NCI-H345 treated with DMSO at 0.1 percent for 48 hours (cell line): ENCODE measurements at regions not wholly inside any gene's neighbourhood (a gene's known extent, or its start where the extent isn't known, plus 50 kb on each side); places are given as distances from the start of the nearest gene placed in this dataset.
"Not testable (repeated sequence)": the region's sequence is repeated elsewhere in the genome, so short reads cannot be mapped to it uniquely, and the experiment has no call there.

ENCODE experiments used
- DNase-seq: peaks from one replicate; lab custom pipeline; 2025; ENCODE audit not compliant: unreplicated experiment; lab: John Stamatoyannopoulos, UW

GRCh38 chr15:66960519-66960918, 104.9 kb upstream of the SMAD3 start:
- no peak for DNase-seq

DNA sequence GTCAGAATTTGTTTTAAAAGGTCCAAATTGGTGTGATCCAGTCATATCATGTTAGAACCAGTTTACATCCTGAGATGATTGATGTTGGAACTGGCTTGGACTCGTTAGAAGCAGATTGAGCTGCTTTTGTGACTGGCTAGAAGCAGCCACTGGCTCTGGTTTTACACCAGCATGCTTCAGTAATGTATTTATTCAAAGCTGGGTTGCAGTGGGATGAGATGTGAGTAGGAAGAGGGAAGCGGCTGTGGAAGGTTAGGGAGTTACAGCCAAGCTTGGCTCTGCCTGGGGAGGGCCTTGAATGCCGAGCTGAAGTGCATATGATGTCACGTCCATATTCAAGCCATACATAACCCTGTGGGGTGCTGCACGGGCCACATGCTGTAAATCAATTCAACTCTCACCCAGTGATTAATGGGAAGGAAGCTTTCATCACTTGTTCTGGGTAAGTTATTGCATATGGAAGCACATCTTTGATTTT, 104.0 kb upstream of the SMAD3 start:
- DNase-seq = no peak

DNA sequence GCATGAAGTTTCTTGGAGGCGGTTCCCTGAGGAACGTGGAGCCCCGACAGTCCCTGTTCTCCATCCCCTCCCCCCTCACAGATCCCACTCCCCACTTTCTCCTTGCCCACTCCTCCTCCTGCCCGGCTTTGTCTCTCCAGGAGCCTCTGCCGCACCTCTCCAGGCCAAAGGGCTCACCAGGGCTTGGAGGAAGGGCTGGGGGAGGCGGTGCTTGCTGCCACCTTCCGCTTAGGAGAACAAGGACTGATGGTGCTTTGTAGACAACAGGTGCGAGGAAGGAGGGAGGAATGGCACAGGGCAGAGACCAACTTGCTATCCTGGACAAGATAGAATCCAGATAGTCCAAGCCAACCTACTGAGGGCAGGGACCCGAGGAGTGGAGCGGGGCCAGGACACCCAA, 103.5 kb upstream of the SMAD3 start:
- DNase-seq = no peak

GRCh38 chr15:66962522-66962921, 102.9 kb upstream of the SMAD3 start:
- DNase-seq = no peak

- no peak for DNase-seq
Measured at GRCh38 chr15:66963084-66963483, 102.3 kb upstream of the SMAD3 start.

DNA sequence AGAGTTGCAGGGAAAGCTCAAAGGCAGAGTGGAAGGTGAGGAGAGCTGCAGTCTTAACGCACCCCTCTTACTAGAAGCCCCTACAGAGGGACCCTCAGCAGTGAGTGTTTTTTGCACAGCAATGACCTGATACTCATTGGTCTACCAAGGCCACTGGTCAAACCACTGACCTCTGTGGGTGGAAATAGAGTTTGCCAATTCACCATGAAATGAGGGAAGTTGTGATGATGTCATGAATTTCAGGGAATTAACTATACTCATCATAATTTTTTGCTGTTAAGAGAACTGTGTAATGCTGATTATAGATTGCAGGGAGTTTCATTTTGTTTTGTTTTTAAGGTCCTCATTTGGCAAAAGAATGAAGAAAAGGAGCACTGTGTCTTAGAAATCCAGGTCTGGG, 101.7 kb upstream of the SMAD3 start:
- DNase-seq = no peak

- no peak for DNase-seq
Measured at GRCh38 chr15:66964111-66964738, 101.2 kb upstream of the SMAD3 start.

- no peak for DNase-seq
Measured at GRCh38 chr15:66964791-66965190, 100.6 kb upstream of the SMAD3 start.

- no peak for DNase-seq
Measured at GRCh38 chr15:66965201-66965900, 100.1 kb upstream of the SMAD3 start.

DNA sequence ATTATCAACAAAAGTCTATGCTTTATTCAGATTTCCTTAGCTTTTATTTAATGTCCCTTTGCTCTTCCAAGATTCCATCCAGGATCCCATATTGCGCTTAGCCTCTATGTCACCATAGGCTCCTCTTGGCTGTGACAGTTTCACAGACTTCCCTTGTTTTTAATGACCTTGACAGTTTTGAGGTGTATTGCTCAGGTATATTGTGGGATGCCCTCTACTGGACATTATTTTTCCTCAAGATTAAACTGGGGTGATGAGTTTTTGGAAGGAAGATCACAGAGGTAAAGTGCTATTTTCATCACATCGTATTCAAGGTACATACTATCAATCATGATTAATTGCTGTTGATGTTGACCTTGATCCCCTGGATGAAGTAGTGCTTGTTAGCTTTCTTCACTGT, 99.1 kb upstream of the SMAD3 start:
- DNase-seq = no peak

GRCh38 chr15:66968806-66969596, 96.4 kb upstream of the SMAD3 start:
- no peak for DNase-seq

- DNase-seq = not testable (repeated sequence)
Measured at GRCh38 chr15:66974131-66974530, 91.3 kb upstream of the SMAD3 start.

DNA sequence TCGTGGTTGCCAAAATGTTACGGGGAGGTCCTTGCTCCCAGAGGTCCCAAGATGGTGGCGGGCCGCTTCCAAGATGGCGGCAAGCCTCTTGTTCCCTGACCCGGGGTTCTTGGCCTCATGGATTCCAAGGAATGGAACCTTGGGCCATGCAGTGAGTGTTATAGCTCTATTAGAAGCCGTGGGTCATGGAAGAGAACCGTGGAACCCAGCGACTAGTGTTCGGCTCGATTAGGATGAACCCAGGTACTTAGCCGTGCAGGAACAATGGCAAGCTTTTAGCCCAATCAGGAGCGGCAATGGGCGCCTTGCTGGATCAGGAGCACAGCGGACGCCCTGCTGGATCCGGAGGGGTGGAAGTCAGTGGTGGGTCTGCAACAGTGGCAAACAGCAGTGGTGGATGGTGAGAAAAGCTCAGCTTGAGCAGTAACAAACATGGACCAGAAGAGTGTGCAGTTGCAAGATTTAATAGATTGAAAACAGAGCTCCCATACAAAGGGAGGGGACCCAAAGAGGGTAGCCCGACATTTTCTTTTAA, 89.2 kb upstream of the SMAD3 start:
- not testable (repeated sequence) for DNase-seq

- not testable (repeated sequence) for DNase-seq
Measured at GRCh38 chr15:66980326-66980725, 85.1 kb upstream of the SMAD3 start.

DNA sequence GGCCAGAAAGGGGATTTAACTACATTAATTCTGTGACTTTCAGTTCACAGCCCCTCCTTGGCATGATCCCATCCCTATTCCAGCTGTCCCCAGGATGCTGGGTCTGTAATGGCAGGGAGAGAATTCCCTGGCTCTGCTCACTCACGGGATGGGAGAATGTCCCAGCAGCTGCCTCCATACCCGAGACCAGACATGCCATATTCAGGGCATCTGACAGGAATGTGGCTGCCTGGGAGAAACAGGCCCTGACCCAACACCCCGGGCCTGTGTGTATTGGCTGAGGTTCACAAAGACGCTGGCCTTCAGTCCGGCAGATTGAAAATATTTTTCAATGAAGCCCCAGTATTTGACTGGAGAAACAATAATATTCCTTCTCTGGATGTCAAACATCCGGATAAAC, 83.6 kb upstream of the SMAD3 start:
- no peak for DNase-seq

DNA sequence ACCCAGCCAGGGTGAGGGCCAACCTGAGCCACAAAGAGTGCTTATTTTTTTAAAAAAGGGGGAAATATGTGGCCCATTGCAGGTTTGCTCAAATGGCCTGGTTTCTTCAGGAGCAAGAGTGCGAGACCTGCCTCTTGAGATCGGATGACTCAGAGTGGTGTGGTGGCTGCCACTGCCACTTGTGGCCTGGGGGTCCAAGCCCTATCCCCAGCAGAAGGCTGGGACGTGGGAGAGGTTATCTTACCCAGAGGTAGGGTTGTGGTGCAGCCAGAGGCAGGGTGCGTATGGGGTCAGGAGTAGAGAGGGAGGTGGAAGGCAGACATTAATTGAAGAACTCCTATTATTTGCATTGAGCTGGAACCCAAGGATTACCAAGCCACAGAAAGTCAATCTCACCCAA, 83.2 kb upstream of the SMAD3 start:
- no peak for DNase-seq

DNA sequence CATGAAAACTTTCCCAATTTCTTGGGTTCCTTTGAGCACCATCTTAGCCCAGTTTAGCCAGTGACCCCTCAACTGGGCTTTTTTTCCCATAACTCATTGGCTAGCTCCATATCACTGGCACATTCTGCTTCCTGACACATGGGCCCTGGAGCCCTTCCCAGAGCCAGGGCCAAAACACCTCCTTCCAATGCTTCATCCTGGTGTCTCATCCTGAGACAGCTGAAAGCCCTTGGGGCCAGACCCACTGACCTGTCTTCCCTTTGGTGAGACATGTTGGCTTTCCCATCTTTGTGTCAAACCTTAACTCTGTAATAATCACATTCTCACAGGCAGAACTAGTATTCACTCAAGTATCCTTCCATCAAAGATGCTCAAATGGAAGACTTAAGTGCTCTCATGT, 82.6 kb upstream of the SMAD3 start:
- DNase-seq = no peak

DNA sequence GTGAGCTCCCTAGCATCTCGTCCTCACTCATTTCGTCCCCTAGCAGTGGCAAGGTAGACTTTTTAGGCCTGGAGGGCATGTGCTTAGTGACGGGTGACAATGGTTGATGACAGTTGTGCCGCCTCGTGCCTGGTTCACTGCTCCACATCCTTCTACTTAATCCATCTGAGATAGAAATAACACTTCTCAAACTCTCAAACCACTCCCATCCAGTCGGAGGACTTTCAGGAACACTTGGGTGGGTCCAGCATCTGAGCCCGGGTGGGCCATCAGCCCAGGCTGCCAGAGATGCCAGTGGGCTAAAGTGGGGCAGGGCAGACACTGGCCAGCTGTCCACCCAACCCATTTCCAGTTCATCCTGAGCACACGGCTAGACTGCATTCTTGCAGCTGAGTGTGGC, 79.7 kb upstream of the SMAD3 start:
- DNase-seq = no peak

DNA sequence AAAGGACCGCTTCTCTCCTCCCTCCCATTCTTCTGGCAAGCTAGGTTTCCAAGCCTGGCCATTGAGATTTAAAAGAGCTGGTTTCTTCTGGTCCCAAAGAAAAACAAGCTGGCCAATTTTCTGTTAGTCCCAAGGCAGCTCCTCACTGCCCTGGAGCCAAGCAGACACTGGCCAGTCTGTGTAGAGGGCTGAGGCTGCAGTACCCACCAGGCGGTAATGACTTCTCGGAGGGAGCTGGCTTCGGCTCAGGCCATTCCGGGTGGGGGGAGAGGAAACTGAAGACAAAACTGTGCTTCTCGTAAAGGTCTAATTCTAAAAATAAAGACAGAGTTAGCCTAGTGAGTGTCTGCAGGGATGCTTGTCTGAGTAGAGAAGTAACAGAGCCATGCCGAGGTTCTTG, 78.5 kb upstream of the SMAD3 start:
- no peak for DNase-seq

- no peak for DNase-seq
Measured at GRCh38 chr15:66993090-66993489, 72.3 kb upstream of the SMAD3 start.

- no peak for DNase-seq
Measured at GRCh38 chr15:66993874-66994696, 71.3 kb upstream of the SMAD3 start.
